8988T (cell line): ENCODE measurements at regions not wholly inside any gene's neighbourhood (a gene's known extent, or its start where the extent isn't known, plus 50 kb on each side); places are given as distances from the start of the nearest gene placed in this dataset.
"Not testable (repeated sequence)": the region's sequence is repeated elsewhere in the genome, so short reads cannot be mapped to it uniquely, and the experiment has no call there.

Experiments used
- DNase-seq: peaks from one replicate; pipeline ENCODE4 v3.0.0; 2011

GRCh38 chr2:173550143-173550542, 195.5 kb downstream of the CDCA7 start:
- no peak for DNase-seq

GRCh38 chr2:173552531-173552930, 197.9 kb downstream of the CDCA7 start:
- DNase-seq = no peak

- DNase-seq = no peak
These were observed 198.9 kb downstream of the CDCA7 start for GRCh38 chr2:173553593-173553992.

GRCh38 chr2:173555833-173556232, 201.2 kb downstream of the CDCA7 start:
- DNase-seq = no peak

GRCh38 chr2:173556816-173557215, 202.1 kb downstream of the CDCA7 start:
- no peak for DNase-seq

GRCh38 chr2:173557497-173557896, 202.8 kb downstream of the CDCA7 start:
- no peak for DNase-seq

GRCh38 chr2:173567493-173567892, 212.8 kb downstream of the CDCA7 start:
- DNase-seq = no peak

- DNase-seq = no peak
These were observed 213.4 kb downstream of the CDCA7 start for GRCh38 chr2:173568054-173568453.

GRCh38 chr2:173571021-173571821, 216.5 kb downstream of the CDCA7 start:
- DNase-seq = no peak

GRCh38 chr2:173571887-173572680, 217.4 kb downstream of the CDCA7 start:
- DNase-seq = no peak

GRCh38 chr2:173572848-173573247, 218.2 kb downstream of the CDCA7 start:
- no peak for DNase-seq

- not testable (repeated sequence) for DNase-seq
These were observed 219.1 kb downstream of the CDCA7 start for GRCh38 chr2:173573782-173574181.

GRCh38 chr2:173574324-173575112, 219.8 kb downstream of the CDCA7 start:
- DNase-seq = no peak

GRCh38 chr2:173578404-173579107, 223.9 kb downstream of the CDCA7 start:
- DNase-seq = no peak

GRCh38 chr2:173580351-173580750, 225.7 kb downstream of the CDCA7 start:
- no peak for DNase-seq

- DNase-seq = no peak
These were observed 226.3 kb downstream of the CDCA7 start for GRCh38 chr2:173580956-173581355.

GRCh38 chr2:173583196-173583595, 228.5 kb downstream of the CDCA7 start:
- no peak for DNase-seq

- DNase-seq = no peak
These were observed 229.3 kb downstream of the CDCA7 start for GRCh38 chr2:173584000-173584399.

GRCh38 chr2:173584676-173585458, 230.2 kb downstream of the CDCA7 start:
- no peak for DNase-seq

GRCh38 chr2:173588931-173589369, 234.3 kb downstream of the CDCA7 start:
- DNase-seq = no peak

GRCh38 chr2:173589604-173590275, 235.1 kb downstream of the CDCA7 start:
- DNase-seq = no peak
